ENCODE measurements at regions not wholly inside any gene's neighbourhood (a gene's known extent, or its start where the extent isn't known, plus 50 kb on each side); places are given as distances from the start of the nearest gene placed in this dataset.

DNA sequence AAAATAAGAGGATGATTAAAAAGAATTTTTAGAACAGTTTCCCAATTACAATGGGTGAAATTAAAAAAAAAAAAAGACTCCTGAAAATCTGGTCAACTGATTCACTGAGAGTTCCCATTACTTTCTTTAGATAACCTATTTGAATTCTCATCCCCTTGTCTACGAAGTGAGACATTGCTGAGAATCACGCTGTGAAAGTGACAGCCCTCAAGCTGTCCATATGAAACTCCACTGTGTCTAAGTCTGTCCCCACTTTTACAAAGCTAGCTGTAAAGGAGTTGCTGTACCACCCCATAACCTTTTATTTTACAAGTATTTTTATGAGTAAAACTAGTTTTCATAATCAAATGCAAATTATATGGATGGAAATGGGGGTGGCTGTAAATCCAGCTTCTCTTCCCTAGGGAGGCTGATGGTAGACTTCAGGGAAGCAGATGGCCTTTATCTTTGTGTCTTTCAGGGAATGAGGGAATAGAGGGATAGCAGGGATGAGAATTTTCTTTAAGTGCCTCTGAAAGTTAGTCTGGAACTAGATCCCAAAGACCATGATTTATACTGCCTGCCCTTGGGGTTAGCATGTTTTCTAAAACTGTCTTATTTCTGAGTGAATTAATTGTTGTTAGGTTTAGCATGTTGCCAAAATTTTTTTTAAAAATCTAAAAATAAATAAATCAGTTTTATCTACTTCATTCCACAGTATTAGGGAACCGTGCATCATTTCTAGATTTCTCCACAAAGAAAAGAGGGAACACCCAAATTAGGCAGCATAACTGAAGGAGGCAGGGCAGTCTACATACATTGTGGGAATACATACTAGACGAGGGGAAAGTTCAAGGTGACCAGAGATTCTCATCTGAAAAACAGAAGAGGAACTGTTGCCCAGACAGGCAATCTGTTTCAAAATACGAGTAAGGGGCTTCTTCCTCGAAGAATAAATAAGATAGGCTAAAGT is 1219.1 kb downstream of the UQCRFS1 start:
- no peak for DNase-seq
- Histone ChIP-seq H3K36me3 (no peaks in the 10 kb centered on the region), H3K27me3 (no peaks in the 10 kb centered on the region), H3K4me1 (ENCODE audit: insufficient read depth) (no peaks in the 10 kb centered on the region), H3K4me3 (no peak overlapping the region), H3K9me3 (no peaks in the 10 kb centered on the region), H3K27ac (no peak overlapping the region)
- TF ChIP-seq EP300 (IDR thresholded peaks at IDR 0.05) (no peak), POLR2A (IDR thresholded peaks at IDR 0.05) (no peak), CTCF (IDR thresholded peaks at IDR 0.05) (no peak)
- 21 to 28% (median 23%) methylated on average over 6 of the region's 6 CpGs for WGBS, 3 donors
- intact Hi-C loops (cut with DNase I) = no loop called here

- DNase-seq = no peak
- no peaks in the 10 kb centered on the region for H3K36me3 ChIP-seq
Measured at GRCh38 chr19:27986299-27986698, 1226.7 kb downstream of the UQCRFS1 start.

GRCh38 chr19:27975419-27976005 is 1237.4 kb downstream of the UQCRFS1 start:
- Histone ChIP-seq H3K36me3 (no peaks in the 10 kb centered on the region), H3K4me1 (ENCODE audit: insufficient read depth) (no peaks in the 10 kb centered on the region), H3K9me3 (no peaks in the 10 kb centered on the region), H3K27ac (no peak overlapping the region), H3K4me3 (no peak overlapping the region), H3K27me3 (no peaks in the 10 kb centered on the region)
- WGBS, 3 donors = 75 to 85% (median 78%) methylated on average over 5 of the region's 5 CpGs
- TF ChIP-seq EP300 (IDR thresholded peaks at IDR 0.05) (no peak), POLR2A (IDR thresholded peaks at IDR 0.05) (no peak), CTCF (IDR thresholded peaks at IDR 0.05) (no peak)
- DNase-seq = no peak
- intact Hi-C loops (cut with DNase I) = no loop called here

More at GRCh38 chr19:27986299-27986698, 1226.7 kb downstream of the UQCRFS1 start:
- no peak overlapping the region for H3K27ac ChIP-seq
- 75 to 89% (median 83%) methylated on average over 1 of the region's 1 CpG for WGBS, 3 donors
- no peaks in the 10 kb centered on the region for H3K4me1 ChIP-seq (ENCODE audit: insufficient read depth)
- H3K4me3 ChIP-seq = no peak overlapping the region
- H3K27me3 ChIP-seq = no peaks in the 10 kb centered on the region
- H3K9me3 ChIP-seq = no peaks in the 10 kb centered on the region
- intact Hi-C loops (cut with DNase I) = no loop called here
- TF ChIP-seq EP300 (IDR thresholded peaks at IDR 0.05) (no peak), POLR2A (IDR thresholded peaks at IDR 0.05) (no peak), CTCF (IDR thresholded peaks at IDR 0.05) (no peak)

GRCh38 chr19:27974082-27974513 is 1238.9 kb downstream of the UQCRFS1 start:
- Histone ChIP-seq H3K27ac (no peak overlapping the region), H3K4me1 (ENCODE audit: insufficient read depth) (no peaks in the 10 kb centered on the region), H3K27me3 (no peaks in the 10 kb centered on the region), H3K4me3 (no peak overlapping the region), H3K36me3 (no peaks in the 10 kb centered on the region), H3K9me3 (no peaks in the 10 kb centered on the region)
- TF ChIP-seq EP300 (IDR thresholded peaks at IDR 0.05) (no peak), CTCF (IDR thresholded peaks at IDR 0.05) (no peak), POLR2A (IDR thresholded peaks at IDR 0.05) (no peak)
- peak in 1 of 5 donors; percentile 16 for DNase-seq
- intact Hi-C loops (cut with DNase I) = no loop called here
- 17 to 28% (median 21%) methylated on average over 2 of the region's 2 CpGs for WGBS, 3 donors
